Stimulated activated CD4-positive, alpha-beta T cell treated with anti-CD3 and anti-CD28 coated beads, TNF-alpha, amount 100 ng/mL, for 4 hours (primary cell): ENCODE measurements at regions not wholly inside any gene's neighbourhood (a gene's known extent, or its start where the extent isn't known, plus 50 kb on each side); places are given as distances from the start of the nearest gene placed in this dataset.
"Not testable (repeated sequence)": the region's sequence is repeated elsewhere in the genome, so short reads cannot be mapped to it uniquely, and the experiment has no call there.

Experiments used
- DNase-seq, 3 experiments: peaks; one replicate each; pipeline ENCODE4 v3.0.0-alpha.2; 2020; ENCODE audit warnings: low read depth in 3 of 3

DNA sequence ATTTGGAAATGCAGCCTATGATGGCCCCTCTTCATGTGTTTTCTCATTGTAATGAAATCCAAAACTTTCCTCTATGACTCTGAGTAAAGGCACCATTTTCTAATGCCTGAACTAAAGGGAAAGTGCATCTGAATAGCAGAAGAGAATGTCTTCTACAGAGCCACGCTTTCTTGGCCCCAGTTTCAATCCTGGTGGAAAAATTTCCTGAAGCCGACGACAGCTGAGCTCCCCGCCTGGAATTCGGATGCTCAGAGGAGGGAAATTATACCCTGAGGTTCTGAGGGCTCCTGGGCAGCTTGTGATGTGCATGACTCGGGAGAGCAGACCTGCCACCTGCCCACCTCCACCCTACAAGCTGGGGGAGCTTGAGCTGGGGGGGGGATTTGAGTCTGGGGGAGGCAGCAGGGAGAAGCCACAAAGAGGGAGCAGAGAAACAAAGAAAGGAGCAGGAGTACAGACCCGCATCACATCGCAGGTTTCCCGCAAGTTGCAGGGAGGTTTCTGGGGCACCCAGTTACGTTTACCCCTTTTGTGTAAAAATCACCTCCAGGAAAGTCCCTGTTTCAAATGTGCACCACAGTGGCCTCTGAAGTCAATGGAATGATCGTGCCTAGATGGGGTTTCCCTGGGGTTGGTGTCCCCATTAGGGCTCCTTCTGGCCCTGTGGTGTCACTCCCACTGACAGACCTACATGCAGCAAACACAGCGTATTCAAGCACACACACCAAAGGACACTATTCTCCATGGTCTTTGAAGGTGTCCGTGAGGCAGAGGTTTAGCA is 145.6 kb upstream of the RBPJ start:
- DNase-seq, result peak in 1 of 3 experiments; percentile 8

- no peak for DNase-seq
Observed at GRCh38 chr4:26175905-26176470, 144.8 kb upstream of the RBPJ start.

- DNase-seq, result no peak
Observed at GRCh38 chr4:26176598-26177149, 144.1 kb upstream of the RBPJ start.

DNA sequence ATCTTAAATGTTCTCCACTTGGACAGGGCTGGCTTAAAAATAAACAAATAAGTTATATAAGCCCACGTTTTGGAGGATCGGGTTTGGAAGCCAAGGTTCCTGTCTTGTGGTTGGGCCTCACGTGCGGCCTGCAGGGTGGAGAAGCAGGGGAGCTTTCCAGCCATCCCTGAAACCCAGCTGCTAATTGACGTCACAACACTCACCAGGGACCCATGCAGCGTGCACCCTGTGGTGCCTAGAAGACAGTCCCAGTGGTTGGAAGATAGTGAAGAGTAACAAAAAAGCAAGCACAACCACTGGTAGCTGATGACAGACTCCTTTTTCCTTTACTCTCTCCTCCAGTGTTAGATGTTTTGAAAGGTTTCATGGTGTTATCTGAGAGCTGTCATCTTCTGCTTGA is 142.0 kb upstream of the RBPJ start:
- no peak for DNase-seq

- no peak for DNase-seq
Observed at GRCh38 chr4:26179316-26179760, 141.5 kb upstream of the RBPJ start.

GRCh38 chr4:26181616-26182015 is 139.2 kb upstream of the RBPJ start:
- no peak for DNase-seq

DNA sequence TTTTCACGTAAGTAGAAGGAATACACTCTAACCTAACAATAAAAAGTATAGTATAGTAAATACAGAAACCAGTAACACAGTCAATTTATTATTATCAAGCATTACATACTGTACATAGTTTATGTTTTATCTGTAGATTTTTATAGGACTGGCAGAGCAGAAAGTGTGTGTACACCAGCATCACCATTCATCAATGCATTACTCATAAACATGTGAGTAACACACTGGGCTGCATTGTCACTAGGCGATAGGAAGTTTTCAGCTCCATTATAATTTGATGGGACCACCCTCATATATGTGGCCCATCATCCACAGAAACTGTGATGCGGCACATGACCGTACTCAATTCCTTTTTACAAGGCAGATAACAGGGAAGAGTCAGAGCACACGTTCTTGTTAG is 137.8 kb upstream of the RBPJ start:
- DNase-seq, result no peak

- no peak for DNase-seq
Observed at GRCh38 chr4:26185436-26185835, 135.4 kb upstream of the RBPJ start.

- no peak for DNase-seq
Observed at GRCh38 chr4:26191353-26191752, 129.5 kb upstream of the RBPJ start.

DNA sequence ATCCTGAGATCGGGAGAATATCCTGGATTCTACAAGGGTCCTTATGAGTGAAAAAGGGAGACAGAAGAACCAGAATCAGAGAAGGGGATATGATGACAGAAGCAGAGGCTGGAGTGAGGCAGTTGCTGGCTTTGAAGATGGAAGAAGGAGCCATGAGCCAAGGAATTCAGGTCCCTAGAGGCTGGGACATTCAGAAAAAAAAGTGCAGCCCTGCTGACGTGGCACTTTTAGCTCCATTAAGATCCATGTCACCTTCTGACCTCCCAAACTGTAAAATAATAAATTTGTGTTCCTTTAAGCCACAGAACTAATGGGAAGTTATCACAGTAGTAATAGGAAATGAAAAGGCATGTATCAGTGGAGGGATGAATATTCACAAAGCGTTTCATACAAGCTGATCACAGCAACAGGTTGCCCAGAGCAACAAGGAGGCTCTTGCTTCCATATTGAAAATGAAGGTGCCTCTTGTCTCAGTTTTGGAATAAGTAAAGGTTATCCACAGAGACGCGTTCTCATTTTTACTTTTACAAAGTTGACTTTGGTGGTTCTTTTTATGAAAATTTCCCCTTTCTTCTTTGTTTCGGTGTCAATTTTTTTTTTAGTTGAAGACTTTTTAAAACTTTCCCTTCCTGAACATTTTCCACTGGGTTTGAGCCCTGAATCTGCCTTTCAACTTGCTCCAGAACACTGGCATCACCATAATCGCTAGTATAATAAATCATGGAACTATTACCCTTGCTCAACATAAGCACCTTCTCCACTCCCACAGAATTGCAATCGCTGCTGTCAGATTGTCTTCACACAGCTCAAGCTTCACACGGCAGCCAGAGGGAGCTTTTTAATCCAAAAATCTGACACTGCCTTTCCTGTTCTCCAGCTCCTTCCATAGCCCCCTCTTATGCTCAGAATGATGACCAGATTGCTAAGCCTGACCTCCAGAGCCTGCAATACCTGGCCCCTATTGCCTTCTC is 127.6 kb upstream of the RBPJ start:
- DNase-seq, result no peak

DNA sequence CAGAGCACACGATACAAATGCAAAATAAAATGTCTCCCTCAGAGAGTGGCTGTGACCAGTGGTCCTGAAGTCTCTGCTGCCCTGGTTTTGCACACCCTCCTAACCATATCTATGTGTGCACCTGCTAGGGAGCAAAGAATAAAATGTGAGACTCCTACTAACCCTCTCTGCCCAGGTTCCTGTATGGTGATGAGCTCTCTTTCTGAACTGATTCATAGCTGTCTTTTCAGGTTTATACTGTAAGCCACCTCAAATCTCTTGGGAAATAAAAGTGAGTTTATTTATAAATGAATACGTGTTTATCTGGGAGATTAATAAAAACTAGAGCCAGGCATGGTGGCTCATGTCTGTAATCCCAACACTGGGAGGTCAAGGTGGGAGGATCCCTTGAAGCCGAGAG is 126.0 kb upstream of the RBPJ start:
- no peak for DNase-seq

DNA sequence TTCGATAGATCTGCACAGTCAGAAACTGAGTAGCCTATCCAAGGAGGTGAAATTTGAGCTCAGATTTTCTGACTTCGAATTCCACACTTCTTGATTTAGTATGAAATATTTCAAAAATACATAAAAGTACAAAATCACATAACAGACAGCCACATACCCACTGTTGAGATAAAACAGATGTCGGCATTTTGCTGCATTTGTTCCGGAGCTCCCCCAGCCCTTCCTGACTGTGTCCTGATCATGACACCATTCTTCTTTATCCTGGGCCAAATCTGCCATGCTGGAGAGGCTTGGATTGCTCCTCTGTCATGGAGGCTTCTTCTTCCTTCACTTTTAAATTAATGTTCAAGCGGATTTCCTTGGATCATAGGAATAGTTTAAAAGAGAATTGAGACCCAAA is 124.2 kb upstream of the RBPJ start:
- DNase-seq, result no peak

GRCh38 chr4:26197018-26197779 is 123.6 kb upstream of the RBPJ start:
- DNase-seq, result peak; percentile 38 to 58 (median 39)

- DNase-seq, result not testable (repeated sequence)
Observed at GRCh38 chr4:26198931-26199330, 121.9 kb upstream of the RBPJ start.

GRCh38 chr4:26199596-26199995 is 121.2 kb upstream of the RBPJ start:
- DNase-seq, result no peak

DNA sequence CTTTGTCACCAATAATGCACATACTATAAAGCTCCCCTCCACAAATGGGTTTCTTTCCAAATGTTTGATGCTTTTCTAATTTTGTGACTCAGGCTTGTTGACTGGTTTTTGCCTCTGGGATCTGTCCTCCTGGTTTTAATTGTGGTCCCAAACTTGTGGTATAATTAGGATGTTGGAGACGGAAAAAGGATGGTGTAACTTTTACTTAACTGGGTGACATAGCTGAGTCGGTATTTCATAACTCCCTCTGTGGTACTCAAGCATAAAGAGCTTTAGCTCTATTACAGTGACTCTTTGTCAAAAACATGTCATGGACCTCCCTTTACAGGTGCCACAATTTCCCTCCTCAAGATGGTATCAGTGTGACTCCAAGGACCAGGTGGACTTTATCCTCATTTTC is 119.7 kb upstream of the RBPJ start:
- no peak for DNase-seq

DNA sequence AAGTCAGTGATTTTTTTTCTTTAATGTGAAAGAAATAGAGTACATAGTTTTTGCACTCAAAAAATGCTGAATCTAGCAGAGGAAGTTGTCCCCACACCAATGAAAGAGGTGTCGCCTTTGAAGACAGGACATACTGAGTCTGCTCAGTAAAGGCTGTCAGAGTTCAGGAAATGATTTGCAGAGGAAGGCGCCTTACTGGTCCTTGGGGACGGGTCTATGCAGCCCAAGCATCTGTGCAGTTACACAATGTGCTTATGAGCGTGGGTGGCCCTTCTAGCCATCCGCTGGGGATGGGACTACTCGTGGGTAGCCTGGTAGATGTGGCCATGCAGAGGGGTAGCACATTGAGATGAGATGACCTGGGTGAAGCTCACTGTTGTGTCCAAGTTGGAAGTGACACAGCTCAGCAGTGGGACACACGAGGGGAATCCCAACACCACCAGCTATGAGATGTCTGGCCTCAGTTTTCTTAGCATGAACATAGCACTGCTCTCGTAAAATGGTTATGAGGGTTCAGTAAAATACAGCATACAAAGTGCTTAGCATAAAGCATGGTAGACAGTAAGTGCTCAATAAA is 116.5 kb upstream of the RBPJ start:
- peak in 1 of 3 experiments; percentile 2 for DNase-seq

DNA sequence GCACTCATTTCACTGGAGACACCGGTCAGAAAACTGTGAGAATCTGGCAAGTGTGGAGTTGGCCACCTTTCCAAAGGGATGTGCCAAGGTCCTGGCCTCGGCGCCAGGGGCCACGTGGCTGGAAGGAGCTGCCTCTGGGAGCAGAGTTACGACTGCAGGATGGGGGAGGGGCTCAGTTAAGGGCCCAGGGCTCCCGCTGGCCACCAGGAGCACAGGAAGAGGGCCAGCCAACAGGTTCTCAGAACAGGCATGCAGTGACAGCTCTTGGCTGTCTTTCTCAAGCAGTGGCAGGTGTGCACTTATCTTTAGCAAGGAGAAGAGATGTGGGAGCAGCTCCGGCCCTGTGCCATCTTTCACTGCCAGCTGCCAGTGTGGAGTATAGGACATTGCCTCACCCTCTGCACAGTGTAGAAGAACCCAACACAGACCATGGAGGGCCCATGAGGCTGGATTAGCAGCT is 115.9 kb upstream of the RBPJ start:
- no peak for DNase-seq

DNA sequence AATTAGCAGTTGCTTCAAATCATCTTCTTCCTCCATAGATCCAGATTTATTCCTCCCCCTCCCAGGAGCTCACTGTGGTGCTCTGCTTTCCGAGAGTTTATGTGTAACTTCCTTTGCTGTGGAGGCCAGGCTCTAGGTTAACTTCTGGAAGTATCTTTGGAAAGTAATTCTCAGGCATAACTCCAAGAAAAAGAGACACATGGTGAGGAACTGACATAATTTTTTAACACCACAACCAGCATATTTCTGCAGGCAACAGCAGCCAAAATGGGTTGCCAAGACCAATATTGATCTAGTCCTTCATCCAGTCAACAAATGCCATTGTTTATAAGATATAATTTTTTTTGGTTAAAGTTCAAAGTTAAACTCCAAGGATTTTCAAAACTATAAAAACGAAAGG is 114.5 kb upstream of the RBPJ start:
- DNase-seq, result no peak

GRCh38 chr4:26206999-26207398 is 113.8 kb upstream of the RBPJ start:
- no peak for DNase-seq

GRCh38 chr4:26207631-26208030 is 113.2 kb upstream of the RBPJ start:
- no peak for DNase-seq
